K562 (cell line): ENCODE measurements at regions not wholly inside any gene's neighbourhood (a gene's known extent, or its start where the extent isn't known, plus 50 kb on each side); places are given as distances from the start of the nearest gene placed in this dataset.

Source experiments
- BHLHE40 ChIP-seq: IDR thresholded peaks from 2 replicates; pipeline ENCODE4 v1.6.1; 2011; ENCODE audit warnings: low read length, improper control_type of control experiment
- FOXJ3 ChIP-seq: sonication (generic); formaldehyde crosslinking; IDR thresholded peaks from 2 replicates; pipeline ENCODE4 v1.4.0; 2020; ENCODE audit warnings: mild to moderate bottlenecking, missing genetic modification reagents
- FOXK2 ChIP-seq, 2 experiments: fragments of 450-650 bp; IDR thresholded peaks in 1 of 2; conservative IDR thresholded peaks in 1 of 2; 2 replicates each; pipeline ENCODE4 v1.6.1; 2016; ENCODE audit warnings: low read depth in 2 of 2, mild to moderate bottlenecking in 1 of 2
- GATA2 ChIP-seq: sonication (generic); formaldehyde crosslinking; IDR thresholded peaks from 2 replicates; pipeline ENCODE4 v1.4.0; 2020; ENCODE audit warnings: mild to moderate bottlenecking, missing genetic modification reagents
- MAZ ChIP-seq, 2 experiments: fragments of 450-650 bp in 1 of 2; sonication (generic) in 1 of 2; formaldehyde crosslinking; IDR thresholded peaks in 1 of 2; conservative IDR thresholded peaks in 1 of 2; 2 replicates each; pipeline versions ENCODE4 v1.4.0 to v1.5.0; 2020; ENCODE audit warnings: mild to moderate bottlenecking in 1 of 2, missing genetic modification reagents in 1 of 2
- RB1 ChIP-seq: fragments of 450-650 bp; IDR thresholded peaks from 2 replicates; pipeline ENCODE4 v1.6.1; 2017; ENCODE audit warnings: low read depth, mild to moderate bottlenecking
- RFX5 ChIP-seq: IDR thresholded peaks from 2 replicates; pipeline ENCODE4 v1.6.1; 2011; ENCODE audit warnings: low read depth, mild to moderate bottlenecking, improper control_type of control experiment, low read length
- ZNF121 ChIP-seq: sonication (generic); formaldehyde crosslinking; conservative IDR thresholded peaks from 2 replicates; pipeline ENCODE4 v1.8.0; 2022; ENCODE audit warnings: missing genetic modification reagents
- ZNF644 ChIP-seq: fragments of 200-800 bp; sonication (Bioruptor generic); IDR thresholded peaks from 2 replicates; pipeline ENCODE4 v1.6.1; 2016; ENCODE audit warnings: low read depth, missing genetic modification characterization, missing compliant biosample characterization
- TF ChIP-seq, protein P1 (sequence below): fragments of 450-650 bp; formaldehyde crosslinking; IDR thresholded peaks from 2 replicates; pipeline ENCODE4 v1.4.0; 2022; ENCODE audit warnings: missing genetic modification characterization
- TF ChIP-seq, protein P2 (sequence below): fragments of 450-650 bp; formaldehyde crosslinking; IDR thresholded peaks from 2 replicates; pipeline ENCODE4 v1.4.0; 2020; ENCODE audit warnings: mild to moderate bottlenecking
- TF ChIP-seq, protein P3 (sequence below), 3 experiments: IDR thresholded peaks in 2 of 3; conservative IDR thresholded peaks in 1 of 3; 2 replicates each; pipeline ENCODE4 v1.5.1; 2011 to 2012; ENCODE audit warnings: low read length in 3 of 3, mild to moderate bottlenecking in 3 of 3, control low read depth in 2 of 3, improper control_type of control experiment in 1 of 3, inconsistent platforms in 1 of 3, low read depth in 1 of 3, mixed read lengths in 1 of 3, moderate library complexity in 1 of 3; ENCODE audit not compliant: insufficient read depth in 2 of 3
- TF ChIP-seq, protein P4 (sequence below), 2 experiments: fragments of 200-800 bp in 1 of 2; sonication (Bioruptor generic) in 1 of 2; sonication (generic) in 1 of 2; formaldehyde crosslinking in 1 of 2; IDR thresholded peaks in 1 of 2; conservative IDR thresholded peaks in 1 of 2; 2 replicates each; pipeline versions ENCODE4 v1.5.0 to v1.6.1; 2016 to 2020; ENCODE audit warnings: missing compliant biosample characterization in 1 of 2, missing genetic modification characterization in 1 of 2, missing genetic modification reagents in 1 of 2
- TF ChIP-seq, protein P5 (sequence below): fragments of 450-650 bp; IDR thresholded peaks from 2 replicates; pipeline ENCODE4 v1.7.0; 2016; ENCODE audit warnings: borderline replicate concordance

- TF ChIP-seq FOXK2 (conservative IDR thresholded peaks at IDR 0.05 in 1 of 2, IDR thresholded peaks at IDR 0.05 in 1 of 2; ENCODE audit: low read depth in 2 of 2) (no peak), FOXJ3 (CRISPR knock-in tag) (no peak), BHLHE40 (no peak), MAZ (CRISPR knock-in tag; conservative IDR thresholded peaks at IDR 0.05 in 1 of 2, IDR thresholded peaks at IDR 0.05 in 1 of 2) (no peak), ZNF121 (CRISPR knock-in tag) (no peak), ZNF644 (no peak), RFX5 (no peak), GATA2 (no peak), RB1 (no peak)
- TF ChIP-seq, protein P1, sequence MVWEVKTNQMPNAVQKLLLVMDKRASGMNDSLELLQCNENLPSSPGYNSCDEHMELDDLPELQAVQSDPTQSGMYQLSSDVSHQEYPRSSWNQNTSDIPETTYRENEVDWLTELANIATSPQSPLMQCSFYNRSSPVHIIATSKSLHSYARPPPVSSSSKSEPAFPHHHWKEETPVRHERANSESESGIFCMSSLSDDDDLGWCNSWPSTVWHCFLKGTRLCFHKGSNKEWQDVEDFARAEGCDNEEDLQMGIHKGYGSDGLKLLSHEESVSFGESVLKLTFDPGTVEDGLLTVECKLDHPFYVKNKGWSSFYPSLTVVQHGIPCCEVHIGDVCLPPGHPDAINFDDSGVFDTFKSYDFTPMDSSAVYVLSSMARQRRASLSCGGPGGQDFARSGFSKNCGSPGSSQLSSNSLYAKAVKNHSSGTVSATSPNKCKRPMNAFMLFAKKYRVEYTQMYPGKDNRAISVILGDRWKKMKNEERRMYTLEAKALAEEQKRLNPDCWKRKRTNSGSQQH (CRISPR knock-in tag) = no peak
- TF ChIP-seq, protein P2, sequence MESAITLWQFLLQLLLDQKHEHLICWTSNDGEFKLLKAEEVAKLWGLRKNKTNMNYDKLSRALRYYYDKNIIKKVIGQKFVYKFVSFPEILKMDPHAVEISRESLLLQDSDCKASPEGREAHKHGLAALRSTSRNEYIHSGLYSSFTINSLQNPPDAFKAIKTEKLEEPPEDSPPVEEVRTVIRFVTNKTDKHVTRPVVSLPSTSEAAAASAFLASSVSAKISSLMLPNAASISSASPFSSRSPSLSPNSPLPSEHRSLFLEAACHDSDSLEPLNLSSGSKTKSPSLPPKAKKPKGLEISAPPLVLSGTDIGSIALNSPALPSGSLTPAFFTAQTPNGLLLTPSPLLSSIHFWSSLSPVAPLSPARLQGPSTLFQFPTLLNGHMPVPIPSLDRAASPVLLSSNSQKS (CRISPR knock-in tag) = no peak
- TF ChIP-seq, protein P3, sequence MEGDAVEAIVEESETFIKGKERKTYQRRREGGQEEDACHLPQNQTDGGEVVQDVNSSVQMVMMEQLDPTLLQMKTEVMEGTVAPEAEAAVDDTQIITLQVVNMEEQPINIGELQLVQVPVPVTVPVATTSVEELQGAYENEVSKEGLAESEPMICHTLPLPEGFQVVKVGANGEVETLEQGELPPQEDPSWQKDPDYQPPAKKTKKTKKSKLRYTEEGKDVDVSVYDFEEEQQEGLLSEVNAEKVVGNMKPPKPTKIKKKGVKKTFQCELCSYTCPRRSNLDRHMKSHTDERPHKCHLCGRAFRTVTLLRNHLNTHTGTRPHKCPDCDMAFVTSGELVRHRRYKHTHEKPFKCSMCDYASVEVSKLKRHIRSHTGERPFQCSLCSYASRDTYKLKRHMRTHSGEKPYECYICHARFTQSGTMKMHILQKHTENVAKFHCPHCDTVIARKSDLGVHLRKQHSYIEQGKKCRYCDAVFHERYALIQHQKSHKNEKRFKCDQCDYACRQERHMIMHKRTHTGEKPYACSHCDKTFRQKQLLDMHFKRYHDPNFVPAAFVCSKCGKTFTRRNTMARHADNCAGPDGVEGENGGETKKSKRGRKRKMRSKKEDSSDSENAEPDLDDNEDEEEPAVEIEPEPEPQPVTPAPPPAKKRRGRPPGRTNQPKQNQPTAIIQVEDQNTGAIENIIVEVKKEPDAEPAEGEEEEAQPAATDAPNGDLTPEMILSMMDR (IDR thresholded peaks at IDR 0.05 in 2 of 3, conservative IDR thresholded peaks at IDR 0.05 in 1 of 3; ENCODE audit: insufficient read depth in 2 of 3, low read depth in 1 of 3, low read length in 3 of 3) = no peak
- TF ChIP-seq, protein P4, sequence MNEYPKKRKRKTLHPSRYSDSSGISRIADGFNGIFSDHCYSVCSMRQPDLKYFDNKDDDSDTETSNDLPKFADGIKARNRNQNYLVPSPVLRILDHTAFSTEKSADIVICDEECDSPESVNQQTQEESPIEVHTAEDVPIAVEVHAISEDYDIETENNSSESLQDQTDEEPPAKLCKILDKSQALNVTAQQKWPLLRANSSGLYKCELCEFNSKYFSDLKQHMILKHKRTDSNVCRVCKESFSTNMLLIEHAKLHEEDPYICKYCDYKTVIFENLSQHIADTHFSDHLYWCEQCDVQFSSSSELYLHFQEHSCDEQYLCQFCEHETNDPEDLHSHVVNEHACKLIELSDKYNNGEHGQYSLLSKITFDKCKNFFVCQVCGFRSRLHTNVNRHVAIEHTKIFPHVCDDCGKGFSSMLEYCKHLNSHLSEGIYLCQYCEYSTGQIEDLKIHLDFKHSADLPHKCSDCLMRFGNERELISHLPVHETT (CRISPR knock-in tag; conservative IDR thresholded peaks at IDR 0.05 in 1 of 2, IDR thresholded peaks at IDR 0.05 in 1 of 2) = no peak
- TF ChIP-seq, protein P5, sequence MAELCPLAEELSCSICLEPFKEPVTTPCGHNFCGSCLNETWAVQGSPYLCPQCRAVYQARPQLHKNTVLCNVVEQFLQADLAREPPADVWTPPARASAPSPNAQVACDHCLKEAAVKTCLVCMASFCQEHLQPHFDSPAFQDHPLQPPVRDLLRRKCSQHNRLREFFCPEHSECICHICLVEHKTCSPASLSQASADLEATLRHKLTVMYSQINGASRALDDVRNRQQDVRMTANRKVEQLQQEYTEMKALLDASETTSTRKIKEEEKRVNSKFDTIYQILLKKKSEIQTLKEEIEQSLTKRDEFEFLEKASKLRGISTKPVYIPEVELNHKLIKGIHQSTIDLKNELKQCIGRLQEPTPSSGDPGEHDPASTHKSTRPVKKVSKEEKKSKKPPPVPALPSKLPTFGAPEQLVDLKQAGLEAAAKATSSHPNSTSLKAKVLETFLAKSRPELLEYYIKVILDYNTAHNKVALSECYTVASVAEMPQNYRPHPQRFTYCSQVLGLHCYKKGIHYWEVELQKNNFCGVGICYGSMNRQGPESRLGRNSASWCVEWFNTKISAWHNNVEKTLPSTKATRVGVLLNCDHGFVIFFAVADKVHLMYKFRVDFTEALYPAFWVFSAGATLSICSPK = no peak
Measured at GRCh38 chr5:110077147-110077546, 387.4 kb downstream of the MAN2A1 start.
